Panc1 (cell line): ENCODE measurements at regions not wholly inside any gene's neighbourhood (a gene's known extent, or its start where the extent isn't known, plus 50 kb on each side); places are given as distances from the start of the nearest gene placed in this dataset.

Experiments
- ATAC-seq: fragments of 200-7000 bp; cut with Tn5 transposase; 2 replicates; pipeline ENCODE4 v1.9.1; 2020; ENCODE audit warnings: mild to moderate bottlenecking, moderate library complexity
- BruUV-seq: library from RNA; stranded (reverse); fragments of 400-500 nt; replicated peaks from 2 replicates; lab custom pipeline; 2021; lab: Mats Ljungman, UMichigan
- CTCF ChIA-PET: fragments of 300-600 bp; sonication (Branson Sonifier 250); formaldehyde crosslinking; loops from one replicate; lab custom pipeline; 2022; ENCODE audit warnings: antibody characterized with exemption; lab: Charles Lee
- POLR2A ChIA-PET: fragments of 300-600 bp; sonication (Branson Sonifier 250); formaldehyde crosslinking; loops from one replicate; lab custom pipeline; 2022; ENCODE audit warnings: antibody characterized with exemption; lab: Charles Lee
- DNase-seq: peaks from one replicate; pipeline ENCODE4 v3.0.0-alpha.2; 2010; ENCODE audit warnings: low read depth, low spot score
- H3K27ac ChIP-seq: 2 replicates; pipeline ENCODE4 v1.5.1; 2011; ENCODE audit warnings: mild to moderate bottlenecking, low read length, inconsistent platforms
- H3K27me3 ChIP-seq: fragments of 200-500 bp; sonication (Bioruptor generic); 2 replicates; pipeline ENCODE4 v1.6.0; 2014; ENCODE audit warnings: low read length, inconsistent platforms; ENCODE audit not compliant: control insufficient read depth, insufficient read depth
- H3K36me3 ChIP-seq: fragments of 200-500 bp; sonication (Bioruptor generic); 2 replicates; pipeline ENCODE4 v1.5.1; 2014; ENCODE audit warnings: inconsistent platforms, mild to moderate bottlenecking, low read length, moderate library complexity; ENCODE audit not compliant: control insufficient read depth, insufficient read depth
- H3K4me1 ChIP-seq: 2 replicates; pipeline ENCODE4 v1.5.1; 2011; ENCODE audit warnings: inconsistent platforms, mild to moderate bottlenecking, low read length, moderate library complexity; ENCODE audit not compliant: control insufficient read depth, insufficient read depth
- H3K4me3 ChIP-seq, 2 experiments: 2 replicates each; pipeline ENCODE4 v1.5.1; 2011 to 2012; ENCODE audit warnings: low read depth in 2 of 2, low read length in 2 of 2, mild to moderate bottlenecking in 2 of 2, inconsistent platforms in 1 of 2, moderate library complexity in 1 of 2
- H3K9me3 ChIP-seq: fragments of 200-500 bp; sonication (Bioruptor generic); 2 replicates; pipeline ENCODE4 v1.5.1; 2014; ENCODE audit warnings: low read depth, mild to moderate bottlenecking, inconsistent platforms, low read length, moderate library complexity; ENCODE audit not compliant: control insufficient read depth, insufficient read depth
- CTCF ChIP-seq: fragments of 450-650 bp; IDR thresholded peaks from 2 replicates; pipeline ENCODE4 v1.5.1; 2017; ENCODE audit warnings: mild to moderate bottlenecking
- POLR2AphosphoS5 ChIP-seq: IDR thresholded peaks from 2 replicates; pipeline ENCODE4 v1.6.1; 2012; ENCODE audit warnings: mild to moderate bottlenecking, low read depth, low read length, moderate library complexity
- REST ChIP-seq, 2 experiments: IDR thresholded peaks; 2 replicates each; pipeline ENCODE4 v1.6.1; 2011 to 2012; ENCODE audit warnings: low read depth in 2 of 2, control low read depth in 1 of 2, low read length in 1 of 2, mild to moderate bottlenecking in 1 of 2, moderate library complexity in 1 of 2; ENCODE audit not compliant: insufficient read depth in 1 of 2
- SIN3A ChIP-seq: IDR thresholded peaks from 2 replicates; pipeline ENCODE4 v1.6.1; 2012; ENCODE audit warnings: low read depth, mild to moderate bottlenecking, low read length, moderate library complexity, borderline replicate concordance; ENCODE audit not compliant: insufficient read depth
- TCF7L2 ChIP-seq: IDR thresholded peaks from 2 replicates; pipeline ENCODE4 v1.6.1; 2011; ENCODE audit warnings: mild to moderate bottlenecking, low read depth, low read length, inconsistent platforms
- in situ Hi-C: cut with HindIII; loops from 2 replicates; pipeline ENCODE4 v1.10.0; 2016; ENCODE audit warnings: low sequenced_read_pairs, low pct_unique_long_range_greater_than_20kb
- intact Hi-C: fragments of 100-400 bp; cut with micrococcal nuclease; formaldehyde crosslinking; loops from one replicate; pipeline ENCODE4 v1.10.0; 2022; ENCODE audit not compliant: unreplicated experiment

- Histone ChIP-seq H3K4me3 (no peak overlapping the region), H3K9me3 (no peaks in the 10 kb centered on the region), H3K27me3 (no peaks in the 10 kb centered on the region), H3K36me3 (no peaks in the 10 kb centered on the region), H3K4me1 (peaks cover 66% of the 10 kb centered on the region), H3K27ac (peak overlapping the region; percentile 96)
- in situ Hi-C loops = no loop called here
- no TSS peak for BruUV-seq
- ChIA-PET CTCF (no interaction called here), POLR2A (no interaction called here)
- ATAC-seq (no peak), DNase-seq (no peak)
- TF ChIP-seq POLR2AphosphoS5 = no peak
- no peak for TF ChIP-seq TCF7L2
- no peak for TF ChIP-seq SIN3A
- no peak for TF ChIP-seq CTCF
- TF ChIP-seq REST (IDR thresholded peaks at IDR 0.05; ENCODE audit: insufficient read depth in 1 of 2, low read depth in 2 of 2, low read length in 1 of 2) = no peak
- intact Hi-C loops = no loop called here
Measured at GRCh38 chr13:97120976-97121375, 101.2 kb upstream of the MBNL2 start.

- in situ Hi-C loops = no loop called here
- TF ChIP-seq SIN3A (no peak), POLR2AphosphoS5 (no peak), TCF7L2 (no peak), CTCF (no peak), REST (IDR thresholded peaks at IDR 0.05; ENCODE audit: insufficient read depth in 1 of 2, low read depth in 2 of 2, low read length in 1 of 2) (no peak)
- peaks cover 61% of the 10 kb centered on the region for H3K4me1 ChIP-seq
Measured at GRCh38 chr13:97121894-97122293, 100.2 kb upstream of the MBNL2 start.

More at GRCh38 chr13:97121894-97122293, 100.2 kb upstream of the MBNL2 start:
- Histone ChIP-seq H3K27me3 (no peaks in the 10 kb centered on the region), H3K4me3 (no peak overlapping the region), H3K27ac (peak overlapping the region; percentile 96), H3K36me3 (no peaks in the 10 kb centered on the region), H3K9me3 (no peaks in the 10 kb centered on the region)
- ChIA-PET POLR2A (no interaction called here), CTCF (no interaction called here)
- intact Hi-C loops = no loop called here
- no peak for DNase-seq
- no TSS peak for BruUV-seq
- peak; percentile 87 for ATAC-seq
